Mesodermal cell (in vitro differentiated cells): ENCODE measurements at regions not wholly inside any gene's neighbourhood (a gene's known extent, or its start where the extent isn't known, plus 50 kb on each side); places are given as distances from the start of the nearest gene placed in this dataset.
"Not testable (repeated sequence)": the region's sequence is repeated elsewhere in the genome, so short reads cannot be mapped to it uniquely, and the experiment has no call there.

ENCODE experiments used
- H3K27ac ChIP-seq: 2 replicates; pipeline ENCODE4 v1.7.0; 2013; ENCODE audit warnings: mild to moderate bottlenecking, low read depth, low read length, moderate library complexity; ENCODE audit not compliant: severe bottlenecking
- H3K36me3 ChIP-seq: 2 replicates; pipeline ENCODE4 v1.7.1; 2013; ENCODE audit warnings: mild to moderate bottlenecking, low read length, moderate library complexity; ENCODE audit not compliant: control insufficient read depth, insufficient read depth
- H3K4me1 ChIP-seq: one replicate; pipeline ENCODE4 v1.7.1; 2013; ENCODE audit warnings: mild to moderate bottlenecking, low read length; ENCODE audit not compliant: insufficient read depth, control insufficient read depth, poor library complexity, severe bottlenecking
- H3K4me3 ChIP-seq: 2 replicates; pipeline ENCODE4 v1.7.0; 2013; ENCODE audit warnings: low read length, control low read depth, mild to moderate bottlenecking; ENCODE audit not compliant: insufficient read depth, poor library complexity, severe bottlenecking; ENCODE audit errors: extremely low read depth
- H3K9me3 ChIP-seq: 2 replicates; pipeline ENCODE4 v1.7.1; 2013; ENCODE audit warnings: mild to moderate bottlenecking, low read length, moderate library complexity; ENCODE audit not compliant: control insufficient read depth
- WGBS, 2 experiments: methylation state at CpG; one replicate each; pipeline ENCODE4 v1.1.5; 2013; ENCODE audit warnings: missing lambda C conversion rate in 2 of 2; ENCODE audit not compliant: insufficient coverage in 2 of 2; 5-methylcytosine and 5-hydroxymethylcytosine counted together

DNA sequence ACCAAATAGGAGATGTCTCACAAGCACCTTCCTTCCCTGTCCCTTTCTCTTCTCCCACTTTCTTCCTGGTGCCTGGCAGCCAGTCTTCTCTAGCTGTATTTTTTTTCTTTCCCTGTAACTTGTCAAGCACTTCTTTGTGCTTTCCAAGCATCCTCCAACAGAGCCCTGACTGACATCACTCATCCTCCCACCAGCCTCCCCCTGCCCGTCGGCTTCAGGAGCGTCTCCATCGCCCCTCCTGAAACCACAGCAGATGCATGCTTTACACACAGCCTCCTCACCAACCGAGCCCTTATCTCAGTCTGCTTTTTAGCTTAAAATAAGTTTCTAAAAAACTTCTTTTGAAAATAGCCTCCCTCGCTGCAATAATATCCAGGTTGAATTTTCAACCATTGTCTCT lies 268.7 kb upstream of the CDH5 start:
- Histone ChIP-seq H3K4me3 (no peak overlapping the region), H3K36me3 (no peaks in the 10 kb centered on the region), H3K27ac (no peak overlapping the region), H3K9me3 (no peaks in the 10 kb centered on the region), H3K4me1 (peaks cover 3% of the 10 kb centered on the region)
- WGBS, 2 experiments, result 81 to 91% methylated on average over 6 of the region's 6 CpGs

GRCh38 chr16:66095676-66096075 lies 270.8 kb upstream of the CDH5 start:
- Histone ChIP-seq H3K9me3 (no peaks in the 10 kb centered on the region), H3K36me3 (no peaks in the 10 kb centered on the region), H3K4me1 (no peaks in the 10 kb centered on the region), H3K4me3 (no peak overlapping the region), H3K27ac (no peak overlapping the region)

DNA sequence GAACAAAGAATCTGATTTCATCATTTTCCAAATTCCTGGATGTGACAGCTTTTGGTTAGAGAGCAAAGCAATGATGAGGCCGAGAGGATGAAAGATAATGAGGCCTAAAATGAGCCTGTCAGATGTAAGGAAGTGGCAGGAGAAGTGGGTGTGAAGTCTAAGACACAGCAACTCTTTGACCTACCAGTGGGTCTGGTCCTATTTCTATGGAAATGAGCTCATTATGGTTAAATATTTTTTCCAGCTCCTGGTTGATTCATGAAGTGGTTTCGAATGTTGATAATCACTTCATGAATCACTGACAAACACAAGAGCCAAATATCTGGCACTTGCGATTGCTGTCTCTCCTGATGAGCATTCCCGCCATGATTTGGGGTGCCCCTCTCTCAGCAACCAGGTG lies 273.3 kb upstream of the CDH5 start:
- 89 to 100% methylated on average over 3 of the region's 4 CpGs for WGBS, 2 experiments
- Histone ChIP-seq H3K36me3 (no peaks in the 10 kb centered on the region), H3K9me3 (no peaks in the 10 kb centered on the region), H3K4me3 (no peak overlapping the region), H3K27ac (no peak overlapping the region), H3K4me1 (no peaks in the 10 kb centered on the region)

- Histone ChIP-seq H3K4me3 (no peak overlapping the region), H3K27ac (no peak overlapping the region), H3K9me3 (no peaks in the 10 kb centered on the region), H3K4me1 (no peaks in the 10 kb centered on the region), H3K36me3 (no peaks in the 10 kb centered on the region)
Observed at GRCh38 chr16:66091471-66091891, 275.0 kb upstream of the CDH5 start.

- 86 to 89% methylated on average over 4 to 5 of the region's 6 CpGs for WGBS, 2 experiments
- no peaks in the 10 kb centered on the region for H3K4me1 ChIP-seq
- no peak overlapping the region for H3K4me3 ChIP-seq
Observed at GRCh38 chr16:66088681-66089080, 277.8 kb upstream of the CDH5 start.

DNA sequence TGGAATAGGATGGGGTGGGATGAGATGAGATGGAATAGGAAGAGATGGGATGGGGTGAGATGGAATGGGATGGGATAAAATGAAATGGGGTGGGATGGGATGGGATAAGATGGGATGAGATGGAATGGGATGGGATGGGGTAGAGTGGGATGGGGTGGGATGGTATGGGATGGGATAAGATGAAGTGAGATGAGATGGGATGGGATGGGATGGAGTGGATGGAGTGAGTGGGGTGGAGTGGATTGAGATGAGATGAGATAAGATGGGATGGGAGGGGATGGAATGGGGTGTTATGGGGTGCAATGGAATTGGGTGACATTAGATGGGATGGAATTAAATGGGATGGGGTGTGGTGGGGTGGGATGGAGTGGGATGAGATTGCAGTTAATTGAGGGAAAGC lies 279.2 kb upstream of the CDH5 start:
- Histone ChIP-seq H3K36me3 (no peaks in the 10 kb centered on the region), H3K9me3 (no peaks in the 10 kb centered on the region), H3K27ac (no peak overlapping the region), H3K4me3 (no peak overlapping the region), H3K4me1 (no peaks in the 10 kb centered on the region)

More at GRCh38 chr16:66088681-66089080, 277.8 kb upstream of the CDH5 start:
- H3K27ac ChIP-seq, result no peak overlapping the region
- H3K9me3 ChIP-seq, result no peaks in the 10 kb centered on the region
- H3K36me3 ChIP-seq, result no peaks in the 10 kb centered on the region

DNA sequence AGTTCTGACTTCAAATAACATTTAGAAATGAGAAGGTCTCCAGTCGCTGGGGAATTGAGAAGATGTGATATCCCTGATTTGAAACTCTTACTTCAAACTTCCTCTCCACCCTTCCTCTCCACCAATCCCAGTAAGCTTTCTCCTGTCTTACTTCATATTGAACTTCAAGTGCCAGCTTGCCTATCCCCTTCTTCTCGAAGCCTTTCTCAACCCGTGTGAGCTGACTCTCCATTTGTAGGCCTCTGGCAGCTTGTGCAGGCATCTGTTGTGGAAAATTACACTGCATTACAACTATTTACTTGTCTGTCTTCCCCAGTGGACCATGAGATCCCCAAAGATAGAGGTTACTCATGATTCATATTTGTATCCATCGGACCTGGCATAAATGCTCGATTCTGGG lies 280.8 kb upstream of the CDH5 start:
- no peak overlapping the region for H3K4me3 ChIP-seq
- H3K9me3 ChIP-seq, result no peaks in the 10 kb centered on the region
- no peak overlapping the region for H3K27ac ChIP-seq
- H3K36me3 ChIP-seq, result no peaks in the 10 kb centered on the region
- no peaks in the 10 kb centered on the region for H3K4me1 ChIP-seq
- WGBS, 2 experiments, result 95% methylated on average over 4 to 5 of the region's 5 CpGs

DNA sequence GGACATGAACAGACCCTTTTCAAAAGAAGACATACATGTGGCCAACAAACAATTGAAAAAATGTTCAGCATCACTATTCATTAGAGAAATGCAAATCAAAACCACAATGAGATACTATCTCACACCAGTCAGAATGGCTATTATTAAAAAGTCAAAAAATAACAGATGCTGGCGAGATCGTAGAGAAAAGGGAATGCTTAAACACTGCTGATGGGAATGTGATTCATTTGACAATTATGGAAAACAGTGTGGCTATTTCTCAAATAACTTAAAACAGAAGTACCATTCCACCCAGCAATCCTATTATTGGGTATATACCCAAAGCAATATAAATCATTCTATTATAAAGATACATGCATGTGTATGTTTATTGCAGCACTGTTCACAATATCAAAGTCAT lies 281.8 kb upstream of the CDH5 start:
- WGBS, 2 experiments, result no CpG with 5 or more reads among the region's 2 CpGs
- not testable (repeated sequence) for H3K9me3 ChIP-seq

DNA sequence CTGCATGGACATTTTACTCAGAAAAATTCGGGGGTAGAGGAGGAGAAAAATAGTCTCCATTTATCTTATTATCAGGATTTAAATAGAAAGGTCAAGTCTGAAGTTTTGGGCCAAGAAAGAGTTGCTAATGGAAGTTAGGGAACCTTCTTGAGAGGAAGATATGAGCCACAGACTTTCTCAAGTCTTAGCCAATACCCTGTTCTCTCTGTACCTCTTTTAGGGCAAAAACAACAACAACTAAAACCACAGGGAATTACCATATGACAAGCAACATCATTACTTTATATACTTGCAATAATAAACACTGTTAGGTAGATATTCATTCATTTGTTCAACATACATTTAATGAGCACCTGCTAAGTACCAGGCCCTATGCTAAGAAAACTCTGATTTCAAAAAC lies 282.2 kb upstream of the CDH5 start:
- WGBS, 2 experiments, result no CpG with 5 or more reads among the region's 1 CpG
- Histone ChIP-seq H3K9me3 (no peaks in the 10 kb centered on the region), H3K4me1 (no peaks in the 10 kb centered on the region), H3K36me3 (no peaks in the 10 kb centered on the region), H3K4me3 (no peak overlapping the region), H3K27ac (no peak overlapping the region)

More for the DNA sequence above, 281.8 kb upstream of the CDH5 start:
- not testable (repeated sequence) for H3K36me3 ChIP-seq, H3K27ac ChIP-seq, H3K4me1 ChIP-seq, H3K4me3 ChIP-seq

DNA sequence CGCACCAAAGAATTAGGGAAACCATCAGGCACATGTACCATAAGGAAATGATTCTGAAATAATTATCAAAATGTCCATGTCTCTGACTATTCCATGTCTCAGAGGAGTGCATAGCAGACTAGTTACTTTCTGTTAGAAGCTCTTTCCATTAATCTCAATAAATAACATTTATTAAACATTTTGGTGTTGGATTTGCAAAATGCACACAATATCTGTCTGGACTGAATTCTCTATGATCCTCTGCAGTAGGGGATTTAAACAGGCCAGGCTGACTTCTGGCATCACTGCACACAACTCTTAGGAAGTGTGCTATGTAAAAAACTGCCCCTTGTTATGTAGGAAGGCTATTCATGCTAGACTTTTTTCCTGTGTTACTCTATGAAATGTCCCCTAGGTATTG lies 283.3 kb upstream of the CDH5 start:
- H3K4me3 ChIP-seq, result no peak overlapping the region
- H3K36me3 ChIP-seq, result no peaks in the 10 kb centered on the region
- H3K4me1 ChIP-seq, result no peaks in the 10 kb centered on the region
- H3K9me3 ChIP-seq, result no peaks in the 10 kb centered on the region
- WGBS, 2 experiments, result no CpG with 5 or more reads among the region's 1 CpG
- no peak overlapping the region for H3K27ac ChIP-seq

DNA sequence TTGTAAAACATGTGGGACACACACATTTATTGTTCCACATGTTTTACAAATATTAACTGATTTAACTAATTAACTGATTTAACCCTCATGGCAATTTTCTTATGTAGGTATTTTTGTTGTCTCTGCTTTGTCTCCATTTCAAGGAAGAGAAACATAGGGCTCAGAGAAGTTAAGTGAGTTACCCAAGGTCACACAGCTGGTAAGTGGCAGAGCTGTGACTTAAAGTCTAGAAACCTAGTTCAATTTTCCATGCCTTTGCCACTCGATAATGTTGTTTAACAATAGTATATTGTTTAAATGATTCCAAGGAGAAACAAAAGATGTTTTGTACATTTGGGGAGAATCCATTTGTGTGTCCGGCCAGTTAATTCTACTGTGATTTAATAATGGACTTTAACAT lies 284.1 kb upstream of the CDH5 start:
- Histone ChIP-seq H3K27ac (no peak overlapping the region), H3K9me3 (no peaks in the 10 kb centered on the region), H3K4me3 (no peak overlapping the region), H3K4me1 (no peaks in the 10 kb centered on the region), H3K36me3 (no peaks in the 10 kb centered on the region)
- 100% methylated on average over 1 of the region's 2 CpGs; no CpG with 5 or more reads in 1 of the 2 experiments for WGBS, 2 experiments
